HG03354 (cell line): ENCODE measurements at regions not wholly inside any gene's neighbourhood (a gene's known extent, or its start where the extent isn't known, plus 50 kb on each side); places are given as distances from the start of the nearest gene placed in this dataset.
A peak's percentile ranks its signal among the peaks of the same experiment; 100 is the strongest.

Experiments used
- ATAC-seq: cut with Tn5 transposase; IDR thresholded peaks from one replicate; pipeline ENCODE4 v1.9.1; 2021; ENCODE audit warnings: mild to moderate bottlenecking; ENCODE audit not compliant: unreplicated experiment, poor library complexity, severe bottlenecking

DNA sequence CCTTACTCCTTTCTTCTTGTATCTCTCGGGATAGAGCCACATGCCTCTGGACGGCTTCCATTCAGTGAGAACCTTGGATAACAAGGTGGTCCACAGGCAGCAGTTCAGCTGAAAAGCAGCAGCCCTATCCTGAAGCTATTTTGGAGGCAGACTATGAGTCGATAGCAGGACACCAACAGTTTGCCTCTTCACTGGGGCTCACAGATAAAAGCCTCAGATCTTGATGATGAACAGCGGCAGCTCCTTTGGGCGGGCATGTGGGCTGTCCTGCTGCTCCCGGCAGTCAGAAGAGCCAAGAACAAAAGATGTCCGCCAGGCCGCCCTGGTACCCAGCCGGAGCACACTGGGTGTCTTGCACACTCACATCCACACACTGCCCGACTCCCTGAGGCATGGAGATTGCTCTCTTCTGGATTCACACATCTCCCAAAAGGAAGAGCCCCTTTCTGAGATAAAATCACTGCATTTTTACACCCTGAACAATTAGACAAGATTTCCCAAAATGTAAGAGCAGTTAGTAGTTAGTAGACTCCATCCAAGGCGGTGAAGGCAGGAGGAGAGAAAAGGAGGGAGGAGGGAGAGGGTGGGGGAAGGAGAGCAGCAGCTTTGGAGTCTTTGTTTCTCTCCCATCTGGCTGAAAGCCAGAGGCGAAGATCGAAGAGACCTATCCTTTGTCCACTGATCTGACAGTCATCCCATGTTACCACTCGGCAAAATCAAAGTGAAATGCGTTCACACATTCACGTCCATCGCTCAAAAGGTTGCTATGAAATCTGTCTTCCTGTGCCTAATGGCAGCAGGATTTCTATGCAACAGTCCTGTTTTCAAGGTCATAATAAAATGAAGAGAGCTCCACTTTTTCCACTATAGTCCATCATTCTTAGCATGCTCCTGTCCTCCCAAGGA is 90.1 kb upstream of the KLF7 start:
- ATAC-seq, result no peak

DNA sequence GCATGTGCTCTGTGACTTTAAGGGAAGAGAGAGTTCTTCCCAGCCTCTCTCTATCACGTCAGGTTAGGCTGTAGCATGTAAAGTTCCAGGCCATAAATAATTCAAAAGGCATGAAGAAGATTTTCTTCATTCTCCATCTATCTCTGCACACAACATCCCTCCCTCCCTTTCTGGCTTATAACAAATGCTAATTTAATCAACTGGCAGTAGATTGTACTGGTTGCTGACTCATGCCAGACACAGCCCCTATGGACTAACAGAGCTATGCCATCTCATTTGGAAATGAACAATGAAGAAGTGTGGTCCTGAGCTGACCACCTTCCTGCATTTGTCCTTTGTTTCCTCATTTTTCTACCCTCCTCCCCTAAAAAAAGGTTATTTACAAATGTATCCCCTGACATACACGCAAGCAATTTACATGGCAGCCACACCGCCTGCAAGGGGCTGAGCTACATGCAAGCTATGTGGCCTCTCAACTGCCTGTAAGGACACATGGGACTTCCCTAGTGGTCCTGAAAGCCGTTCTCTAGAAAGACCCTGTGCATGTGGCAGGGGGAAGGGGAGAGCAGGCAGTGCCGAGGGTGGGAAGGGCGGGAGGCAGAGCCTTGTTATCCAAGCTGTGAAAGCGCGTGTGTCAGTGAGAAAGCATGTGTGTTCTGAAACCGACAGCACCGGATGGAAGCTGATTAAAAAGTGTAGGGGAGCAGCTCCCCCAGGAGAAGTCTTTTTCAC is 90.9 kb upstream of the KLF7 start:
- ATAC-seq, result no peak

DNA sequence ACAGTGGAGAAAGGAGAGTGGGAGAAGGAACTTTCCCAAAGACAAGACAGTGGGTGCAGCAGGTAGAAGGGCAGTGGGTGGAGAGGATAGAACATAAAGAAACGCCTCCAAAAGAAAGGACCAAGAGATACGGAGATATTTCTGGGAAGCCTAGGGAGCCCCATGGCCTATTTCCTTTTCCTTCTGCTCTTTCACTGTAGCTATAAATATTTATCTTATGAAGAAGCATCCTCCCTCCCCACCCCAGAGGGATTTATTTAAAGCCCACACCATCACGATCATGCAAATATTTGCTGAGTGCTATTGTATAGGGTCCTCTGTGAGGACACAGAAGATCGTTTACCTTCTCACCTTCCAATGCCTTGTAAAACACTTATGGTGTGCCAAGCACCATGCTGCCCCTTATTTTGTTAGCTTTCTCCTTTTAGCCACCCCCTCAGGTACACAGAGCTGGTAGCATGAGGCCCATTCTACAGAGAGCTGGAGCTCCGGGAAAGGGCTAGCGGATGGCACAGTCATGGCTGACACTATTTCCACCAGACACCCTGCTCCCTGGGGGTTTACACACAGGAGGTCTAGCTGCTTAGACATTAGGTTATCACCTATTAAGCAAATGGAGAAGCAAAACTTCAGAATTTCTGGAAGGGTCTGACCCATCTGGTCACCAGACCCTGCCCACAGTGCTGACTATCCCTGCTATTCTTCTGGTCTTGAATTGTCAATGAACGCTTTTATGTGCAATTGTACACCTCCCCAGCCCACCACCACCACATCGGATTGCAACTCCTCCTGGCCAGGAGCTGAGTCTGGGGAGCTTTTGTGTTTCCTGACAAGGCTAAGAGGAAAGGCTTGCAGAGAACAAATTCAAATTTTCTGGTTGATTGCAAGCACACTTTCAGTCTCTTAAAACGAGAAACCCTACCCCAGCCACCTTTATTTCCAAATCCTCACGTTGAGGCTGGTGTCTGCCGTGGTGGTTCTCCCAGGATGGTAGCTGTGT is 91.8 kb upstream of the KLF7 start:
- no peak for ATAC-seq

DNA sequence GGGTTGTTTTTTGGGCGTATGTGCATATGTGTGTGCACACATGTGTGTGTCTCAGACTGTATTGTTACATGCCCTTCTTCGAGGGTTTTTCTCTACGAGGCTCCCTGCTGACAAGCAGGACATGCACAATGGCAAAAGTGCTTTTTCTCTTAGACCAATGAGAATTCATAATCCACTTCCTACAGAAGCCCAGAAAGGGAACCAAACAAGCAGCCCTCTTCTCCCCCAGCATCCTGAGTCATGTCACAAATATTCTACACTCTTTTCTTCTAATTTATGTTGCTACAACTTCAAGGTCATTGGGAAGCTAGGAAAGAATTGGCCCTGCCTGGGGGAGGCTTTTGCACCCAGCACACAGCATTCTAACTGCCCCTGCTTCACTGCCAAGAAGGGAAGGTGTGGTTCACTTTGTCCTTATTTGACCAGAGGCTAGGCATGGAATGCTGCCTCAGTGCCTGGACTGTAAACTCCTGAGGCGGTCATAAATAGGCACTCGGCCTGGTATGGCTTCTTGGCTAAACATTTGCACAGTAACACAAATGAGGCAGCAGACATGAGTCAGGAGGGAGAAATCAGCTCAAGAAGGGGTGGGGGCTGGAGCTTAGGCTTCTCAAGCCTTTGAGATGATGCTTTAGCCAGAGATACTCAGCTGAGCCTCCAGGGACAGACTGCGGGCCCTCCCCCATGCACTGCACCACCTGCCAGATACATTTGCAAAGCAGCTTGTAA is 92.7 kb upstream of the KLF7 start:
- ATAC-seq, result no peak

DNA sequence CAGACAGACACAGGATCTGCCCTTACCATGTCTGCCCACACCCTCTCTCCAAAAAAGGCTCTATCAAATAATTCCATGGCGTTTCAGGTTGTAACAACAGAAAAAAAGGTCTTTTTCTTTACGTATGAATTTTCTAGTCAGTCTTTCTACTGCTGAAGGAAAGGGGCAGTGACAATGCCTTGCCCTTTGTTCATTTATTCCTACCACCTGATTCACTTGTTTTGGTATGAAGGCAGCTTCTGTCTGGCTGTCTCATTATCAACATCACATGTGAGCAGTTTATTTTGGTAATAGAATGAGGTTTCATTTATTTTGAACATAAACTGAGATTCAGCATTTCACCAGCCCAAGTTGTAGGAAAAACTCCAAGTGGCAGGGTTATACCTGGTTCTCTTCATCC is 94.3 kb upstream of the KLF7 start:
- ATAC-seq, result no peak

DNA sequence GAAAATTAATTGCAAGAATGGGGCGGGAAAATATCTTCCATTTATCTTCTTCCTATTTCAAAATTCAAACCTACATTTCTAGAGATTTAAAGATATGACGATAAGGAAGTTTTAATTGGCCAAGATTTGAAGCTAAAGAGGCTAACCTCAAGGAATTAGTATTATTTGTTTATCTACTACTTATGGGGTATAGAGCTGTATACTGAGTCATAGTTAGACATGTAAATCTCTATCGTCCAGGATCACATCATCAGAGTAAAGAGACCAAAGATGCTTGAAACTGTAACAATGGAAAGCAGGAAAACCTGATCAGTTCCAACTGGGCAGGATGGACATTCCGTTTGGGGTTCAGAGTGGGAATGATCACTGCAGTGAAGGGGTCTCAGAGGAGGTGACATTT is 95.2 kb upstream of the KLF7 start:
- no peak for ATAC-seq

DNA sequence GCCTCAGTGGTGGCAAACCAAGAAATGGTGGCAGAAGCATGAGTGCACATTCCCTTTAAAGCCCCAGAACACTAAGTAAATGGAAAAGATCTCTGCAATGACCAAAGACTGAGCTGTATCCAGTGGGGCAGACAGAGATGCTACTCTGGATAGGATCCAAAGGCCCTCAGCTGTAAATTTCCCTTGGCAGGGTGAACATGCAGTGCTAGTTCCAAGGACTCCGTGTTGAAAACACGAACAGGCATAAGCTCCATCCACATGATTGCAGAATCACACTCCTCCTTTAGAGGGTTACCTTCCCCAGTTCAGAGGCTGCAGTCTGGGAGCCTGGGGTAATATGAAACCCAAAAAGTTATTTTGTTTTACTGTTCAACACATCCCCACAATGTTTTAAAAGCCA is 98.6 kb upstream of the KLF7 start:
- no peak for ATAC-seq

DNA sequence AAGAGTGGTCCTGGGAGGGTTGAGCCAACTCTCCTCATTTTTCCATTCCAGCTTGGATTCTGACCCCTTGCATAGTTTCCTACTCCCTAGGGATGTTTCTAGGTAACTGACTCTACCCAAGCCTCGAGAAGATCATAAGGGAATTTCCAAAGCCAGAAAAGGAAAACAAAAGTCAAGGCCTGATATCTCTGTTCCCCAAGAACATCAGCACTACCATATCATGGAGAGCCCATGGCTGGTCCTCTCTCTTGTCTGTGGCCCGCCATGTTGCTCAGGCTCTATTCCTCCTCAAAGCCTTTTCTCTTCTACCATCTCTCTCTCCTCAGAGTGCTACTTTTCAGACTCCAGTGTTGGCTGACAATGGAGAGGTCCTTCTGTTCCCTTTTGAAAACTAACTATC is 99.6 kb upstream of the KLF7 start:
- ATAC-seq, result no peak

DNA sequence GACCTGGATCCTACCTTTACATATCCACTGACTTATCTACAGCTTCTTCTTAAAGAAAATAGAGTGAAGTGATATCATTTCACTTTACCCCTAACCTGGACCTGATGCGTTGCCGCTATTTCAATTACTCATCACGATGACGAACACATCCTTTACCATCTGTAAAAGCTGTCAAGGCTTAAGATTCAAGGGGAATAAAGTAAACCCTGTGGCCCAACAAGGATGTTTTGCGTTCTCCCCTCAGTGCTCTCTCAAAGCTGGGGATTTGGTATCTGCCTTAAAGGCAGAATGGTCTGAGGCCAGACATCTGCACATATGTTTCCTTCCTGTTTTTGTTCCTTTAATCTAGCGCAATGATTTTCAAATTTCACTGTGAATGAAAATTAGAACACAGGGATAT is 100.1 kb upstream of the KLF7 start:
- ATAC-seq, result no peak

DNA sequence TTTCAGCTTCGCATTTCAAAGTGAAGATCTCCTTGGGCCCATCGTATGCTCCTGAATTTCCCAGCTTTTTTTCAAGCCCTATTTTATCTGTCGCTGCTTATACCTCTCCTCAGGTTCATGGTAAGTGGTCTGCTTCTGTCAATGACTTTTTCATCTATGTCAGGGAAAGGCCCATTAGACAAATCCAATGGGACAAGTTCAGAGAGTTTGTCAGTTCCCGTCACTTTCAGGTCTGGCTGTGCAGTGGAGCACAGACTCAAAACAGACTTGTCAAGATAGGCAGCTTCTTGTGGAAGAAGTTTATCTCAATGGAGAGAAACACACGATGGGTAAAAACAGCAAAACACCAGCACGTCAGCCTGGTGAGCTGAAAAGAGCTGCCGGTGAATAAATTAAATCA is 100.9 kb upstream of the KLF7 start:
- ATAC-seq, result no peak

DNA sequence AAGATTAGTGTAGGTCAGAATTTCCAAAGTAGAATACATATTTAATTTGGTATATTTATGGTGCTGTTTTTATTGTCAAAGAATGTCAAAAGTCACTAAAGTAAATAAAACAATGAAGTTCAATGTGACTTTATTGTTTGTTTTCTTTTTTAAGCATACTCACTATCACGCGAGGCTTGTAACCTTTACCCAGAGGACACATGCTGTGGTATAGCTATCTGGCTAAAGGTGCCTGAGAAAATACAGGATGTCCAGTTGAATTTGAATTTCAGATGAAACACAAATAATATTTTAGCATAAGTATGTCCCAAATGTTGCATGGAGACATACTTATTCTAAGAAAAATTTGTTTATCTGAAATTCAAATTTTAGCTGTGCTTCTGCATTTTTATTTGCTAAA is 103.3 kb upstream of the KLF7 start:
- ATAC-seq, result no peak

DNA sequence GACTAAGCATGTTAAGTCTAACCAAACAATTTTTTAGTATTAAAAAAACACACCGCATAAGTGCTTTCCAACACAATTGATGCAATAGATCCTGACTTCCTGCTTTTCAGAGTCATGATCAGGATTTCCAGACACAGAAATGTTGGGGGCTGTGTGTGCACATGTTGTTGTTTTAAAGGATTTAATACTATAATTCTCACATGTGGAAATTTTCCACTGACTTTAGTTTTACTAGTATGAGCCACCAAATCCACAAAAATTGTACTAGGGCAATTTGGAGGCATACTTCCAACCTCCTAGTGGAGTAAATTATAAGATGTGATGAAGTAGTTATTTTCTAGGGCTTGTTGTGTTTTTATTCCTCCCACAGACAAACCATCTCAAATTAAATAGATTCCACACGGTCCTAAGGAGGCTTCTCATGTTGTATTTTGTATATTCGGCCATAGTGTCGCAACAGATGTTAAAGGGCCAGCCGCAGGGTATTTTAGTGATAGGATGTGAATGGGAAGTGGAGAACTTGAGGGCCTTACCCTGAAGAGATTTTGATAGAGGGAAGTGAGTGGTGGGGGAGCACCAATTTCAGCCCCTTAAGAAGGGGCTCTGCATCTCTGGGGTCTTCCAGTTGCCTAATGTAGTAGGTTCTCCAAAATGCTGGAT is 108.9 kb upstream of the KLF7 start:
- no peak for ATAC-seq

DNA sequence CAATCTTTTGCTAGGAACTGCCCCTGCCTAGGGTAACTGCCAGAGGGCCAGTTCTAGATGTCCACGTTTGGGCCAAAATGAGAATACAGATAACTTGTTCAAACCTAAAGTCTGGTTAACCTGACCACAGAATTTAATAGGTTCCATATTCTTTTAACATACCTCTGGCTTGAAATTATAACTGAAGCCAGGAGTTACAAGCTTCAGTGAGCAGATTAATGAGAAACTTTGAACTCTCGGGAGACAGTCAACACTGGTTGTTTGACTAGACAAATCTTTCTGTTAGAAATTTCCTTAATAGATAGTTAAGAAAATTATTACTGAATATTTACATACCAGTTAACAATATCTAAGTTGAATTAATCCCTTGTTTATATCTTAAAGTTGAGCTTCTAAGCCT is 110.0 kb upstream of the KLF7 start:
- ATAC-seq, result peak; percentile 55

DNA sequence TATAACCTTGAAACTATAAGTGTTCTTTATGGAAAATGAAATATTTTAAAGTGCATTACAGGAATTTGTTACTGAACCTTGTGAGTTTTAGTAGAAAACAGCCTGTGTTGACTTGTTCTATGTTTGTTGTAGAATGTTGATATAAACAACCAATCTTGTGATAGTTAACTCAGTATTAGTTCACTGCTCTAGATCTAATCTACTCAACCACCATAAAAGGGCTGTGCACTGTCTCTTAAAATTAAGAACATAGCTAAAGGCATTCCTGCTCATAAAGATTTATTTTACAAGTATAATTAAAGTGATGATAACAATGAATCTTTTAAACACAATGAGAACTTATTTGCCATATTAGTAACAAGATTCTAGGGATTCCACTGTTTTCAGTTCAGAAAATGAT is 110.5 kb upstream of the KLF7 start:
- ATAC-seq, result no peak

DNA sequence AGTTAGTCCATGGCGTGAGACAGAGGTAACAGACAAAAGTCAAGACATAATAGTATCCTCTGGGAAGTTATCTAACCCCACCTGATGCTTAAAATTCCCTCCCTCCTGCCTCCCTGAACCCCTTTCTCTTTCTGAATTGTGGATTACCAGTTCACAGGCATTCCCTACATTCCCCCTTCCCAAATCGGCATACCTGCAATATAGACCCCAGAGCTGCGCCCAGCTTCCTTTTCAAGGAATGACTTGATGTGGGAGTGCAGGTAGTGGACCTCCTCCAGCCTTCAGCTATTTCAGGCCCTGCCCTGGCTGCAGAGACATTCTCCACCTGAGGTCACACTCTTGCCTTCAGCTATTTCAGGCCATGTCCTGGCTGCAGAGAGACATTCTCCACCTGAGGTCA is 111.1 kb upstream of the KLF7 start:
- no peak for ATAC-seq

DNA sequence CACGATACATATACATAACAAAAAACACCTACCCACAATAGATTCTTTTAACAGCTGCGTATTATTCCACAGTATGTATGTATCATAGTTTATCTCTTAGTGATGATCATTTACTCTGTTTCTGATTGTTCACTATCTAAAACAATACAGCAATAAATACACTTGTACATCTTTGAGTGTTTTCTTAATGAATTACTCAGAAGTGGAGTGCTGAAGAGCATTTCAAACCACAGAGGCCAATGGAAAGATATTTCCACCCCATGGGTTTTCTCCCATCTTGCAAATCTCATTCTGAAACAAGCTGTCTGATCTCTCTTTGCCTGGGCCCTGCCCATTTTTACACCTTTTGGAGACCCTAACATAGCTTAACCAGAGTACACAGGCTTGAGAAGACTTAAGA is 113.8 kb upstream of the KLF7 start:
- no peak for ATAC-seq

DNA sequence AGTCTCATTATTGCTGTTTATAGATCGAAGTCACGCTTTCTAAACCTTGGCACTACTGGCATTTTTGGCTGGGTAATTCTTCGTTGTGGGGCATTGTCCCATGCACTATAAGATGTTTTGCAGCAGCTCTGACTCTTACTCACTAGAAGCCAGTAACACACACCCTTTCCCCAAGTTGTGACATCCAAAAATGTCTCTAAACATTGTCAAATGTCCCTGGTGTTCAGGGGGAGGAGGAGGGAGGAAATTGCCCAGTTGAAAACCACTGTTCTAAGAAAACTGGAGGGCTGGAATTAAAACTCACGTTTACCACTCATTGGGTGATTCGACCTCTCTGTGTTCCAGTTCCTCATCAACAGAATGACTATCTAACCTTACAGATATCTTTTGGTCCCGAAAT is 115.7 kb upstream of the KLF7 start:
- ATAC-seq, result no peak

DNA sequence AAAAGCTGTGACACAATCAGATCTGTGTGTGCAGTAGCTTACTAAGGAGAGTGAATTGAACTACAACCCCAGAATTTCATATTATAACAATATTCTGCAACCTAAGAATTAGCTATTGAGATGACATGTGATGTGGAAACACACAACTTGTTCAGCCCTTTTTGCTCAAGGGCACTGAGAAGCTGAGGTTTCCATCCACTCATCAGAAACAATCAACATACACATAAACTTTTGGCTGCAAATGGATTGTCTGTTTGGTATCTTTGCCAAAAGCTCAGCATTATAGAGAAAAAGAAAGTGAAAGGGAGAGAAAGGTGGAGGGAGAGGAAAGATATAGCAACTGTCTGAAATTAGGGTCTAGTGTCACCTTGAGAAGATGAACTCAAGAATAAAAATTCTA is 117.2 kb upstream of the KLF7 start:
- ATAC-seq, result peak; percentile 32

DNA sequence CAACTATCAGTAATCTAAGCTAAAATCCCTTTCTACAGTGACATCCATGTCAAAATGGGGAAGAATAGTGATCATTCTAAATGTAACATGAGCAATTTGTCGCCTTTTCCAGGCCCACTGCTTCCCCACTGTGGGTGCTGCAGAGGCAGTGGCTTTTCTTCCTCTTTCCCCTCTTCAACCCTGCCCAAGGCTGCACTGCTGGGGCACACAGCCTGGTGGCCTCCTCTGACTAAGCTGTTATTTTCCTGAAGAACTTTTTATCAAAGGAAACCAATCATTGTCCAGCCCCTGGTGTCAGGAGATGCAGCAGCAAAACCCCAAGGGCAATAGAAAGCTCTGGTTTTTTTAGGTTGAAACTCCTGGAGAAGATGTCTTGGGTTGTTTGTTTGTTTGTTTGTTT is 117.6 kb upstream of the KLF7 start:
- peak; percentile 43 for ATAC-seq
